WERI-Rb-1 (cell line): ENCODE measurements at regions not wholly inside any gene's neighbourhood (a gene's known extent, or its start where the extent isn't known, plus 50 kb on each side); places are given as distances from the start of the nearest gene placed in this dataset.

Source experiments
- DNase-seq: peaks from one replicate; pipeline ENCODE4 v3.0.0-alpha.2; 2020
- H3K27ac ChIP-seq: fragments of 250-450 bp; sonication (Bioruptor Pico); 2 replicates; pipeline ENCODE4 v1.5.1; 2020; ENCODE audit warnings: mild to moderate bottlenecking, moderate library complexity
- H3K27me3 ChIP-seq: fragments of 250-450 bp; sonication (Bioruptor Pico); 2 replicates; pipeline ENCODE4 v1.5.1; 2021; ENCODE audit warnings: mild to moderate bottlenecking, low read depth, moderate library complexity; ENCODE audit not compliant: insufficient read depth, severe bottlenecking
- H3K36me3 ChIP-seq: fragments of 250-450 bp; sonication (Bioruptor Pico); 2 replicates; pipeline ENCODE4 v1.5.1; 2020; ENCODE audit warnings: mild to moderate bottlenecking, moderate library complexity
- H3K4me3 ChIP-seq: 2 replicates; pipeline ENCODE4 v1.5.1; 2011; ENCODE audit warnings: low read depth, mild to moderate bottlenecking, control low read depth, low read length
- H3K9me3 ChIP-seq: fragments of 250-450 bp; sonication (Bioruptor Pico); 2 replicates; pipeline ENCODE4 v1.5.1; 2021; ENCODE audit warnings: mild to moderate bottlenecking, moderate library complexity; ENCODE audit not compliant: severe bottlenecking
- CTCF ChIP-seq: IDR thresholded peaks from 2 replicates; pipeline ENCODE4 v1.5.1; 2011; ENCODE audit warnings: low read depth, mild to moderate bottlenecking, control low read depth, inconsistent platforms, low read length

DNA sequence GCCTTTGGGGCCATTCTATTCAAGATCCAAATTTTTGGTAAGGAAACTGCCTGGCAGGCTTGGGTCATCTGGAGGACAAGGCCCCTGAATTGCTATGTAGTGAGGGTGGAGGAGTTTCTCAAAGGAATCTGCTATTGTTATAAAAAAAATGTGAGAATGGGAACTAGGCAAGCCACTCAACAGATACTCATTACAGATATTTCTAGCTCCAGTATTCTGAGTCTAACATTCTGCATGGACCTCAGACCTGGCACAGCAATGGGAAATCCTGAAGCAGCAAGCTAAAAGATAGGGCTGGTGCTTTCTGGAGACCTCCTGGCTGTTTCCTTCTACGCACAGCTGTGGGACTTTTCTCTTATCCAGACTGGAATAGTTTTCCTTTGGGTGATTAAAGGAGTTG is 430.7 kb upstream of the RBMS3 start:
- H3K9me3 ChIP-seq = no peaks in the 10 kb centered on the region
- no peak for DNase-seq
- no peak overlapping the region for H3K4me3 ChIP-seq
- H3K27ac ChIP-seq = no peak overlapping the region
- H3K36me3 ChIP-seq = no peaks in the 10 kb centered on the region
- no peak for TF ChIP-seq CTCF
- no peaks in the 10 kb centered on the region for H3K27me3 ChIP-seq

GRCh38 chr3:28853830-28854229 is 427.0 kb upstream of the RBMS3 start:
- no peak for DNase-seq
- TF ChIP-seq CTCF = no peak
- H3K36me3 ChIP-seq = no peaks in the 10 kb centered on the region
- no peaks in the 10 kb centered on the region for H3K9me3 ChIP-seq
- no peak overlapping the region for H3K27ac ChIP-seq
- H3K27me3 ChIP-seq = no peaks in the 10 kb centered on the region
- no peak overlapping the region for H3K4me3 ChIP-seq

- no peak overlapping the region for H3K27ac ChIP-seq
- H3K27me3 ChIP-seq = no peaks in the 10 kb centered on the region
- no peak for DNase-seq
- H3K4me3 ChIP-seq = no peak overlapping the region
- H3K36me3 ChIP-seq = no peaks in the 10 kb centered on the region
- no peak for TF ChIP-seq CTCF
- H3K9me3 ChIP-seq = no peaks in the 10 kb centered on the region
Measured at GRCh38 chr3:28856796-28857195, 424.1 kb upstream of the RBMS3 start.

- Histone ChIP-seq H3K27ac (no peak overlapping the region), H3K36me3 (no peaks in the 10 kb centered on the region), H3K4me3 (no peak overlapping the region), H3K27me3 (no peaks in the 10 kb centered on the region), H3K9me3 (no peaks in the 10 kb centered on the region)
- no peak for DNase-seq
- no peak for TF ChIP-seq CTCF
Measured at GRCh38 chr3:28859897-28860296, 421.0 kb upstream of the RBMS3 start.

DNA sequence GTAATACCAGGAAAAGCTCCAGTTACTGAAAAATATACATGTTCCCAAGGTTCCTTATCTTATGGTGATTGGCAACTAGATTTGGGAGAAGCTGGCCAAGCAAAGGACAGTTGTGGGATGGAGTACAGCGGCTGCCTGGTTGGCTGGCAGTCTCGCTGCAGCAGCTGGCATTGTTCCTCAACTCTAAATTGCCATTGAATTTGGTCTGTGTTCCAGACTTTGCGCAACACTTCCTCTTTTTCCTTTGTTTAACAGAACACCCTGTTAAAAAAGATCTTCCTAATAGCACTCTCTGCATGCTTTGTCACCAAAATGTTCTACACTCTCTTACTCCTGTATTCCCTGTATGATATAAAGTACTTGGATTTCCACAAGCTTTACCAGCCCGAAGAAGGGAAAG is 420.6 kb upstream of the RBMS3 start:
- no peak overlapping the region for H3K27ac ChIP-seq
- no peak overlapping the region for H3K4me3 ChIP-seq
- no peaks in the 10 kb centered on the region for H3K9me3 ChIP-seq
- H3K27me3 ChIP-seq = no peaks in the 10 kb centered on the region
- no peak for TF ChIP-seq CTCF
- DNase-seq = no peak
- no peaks in the 10 kb centered on the region for H3K36me3 ChIP-seq

DNA sequence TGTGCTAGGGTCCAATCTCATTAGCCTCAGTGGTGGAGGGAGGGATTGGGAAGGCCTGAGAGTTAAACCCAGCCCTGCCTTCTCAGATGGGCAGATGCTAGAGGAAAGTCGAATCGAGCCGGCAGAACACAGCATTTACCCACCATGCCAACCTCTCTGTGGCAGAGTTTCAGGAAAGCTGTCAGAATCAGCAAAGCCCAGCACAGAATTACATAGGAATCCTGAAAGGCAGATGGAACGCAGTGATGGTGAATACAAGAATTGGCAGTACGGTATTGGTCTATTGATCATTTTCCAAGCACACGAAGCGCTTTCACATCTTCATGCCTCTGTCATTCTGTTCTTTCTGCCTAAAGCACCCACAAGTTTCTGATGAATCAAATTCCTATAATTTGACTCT is 417.7 kb upstream of the RBMS3 start:
- no peaks in the 10 kb centered on the region for H3K27me3 ChIP-seq
- TF ChIP-seq CTCF = no peak
- H3K36me3 ChIP-seq = no peaks in the 10 kb centered on the region
- peak; percentile 19 for DNase-seq
- H3K27ac ChIP-seq = no peak overlapping the region
- peak overlapping the region; percentile 20 for H3K4me3 ChIP-seq
- no peaks in the 10 kb centered on the region for H3K9me3 ChIP-seq
